Neural crest cell (in vitro differentiated cells): ENCODE measurements at regions not wholly inside any gene's neighbourhood (a gene's known extent, or its start where the extent isn't known, plus 50 kb on each side); places are given as distances from the start of the nearest gene placed in this dataset.

Experiments
- DNase-seq: peaks from one replicate; pipeline ENCODE4 v3.0.0; 2021; ENCODE audit warnings: low read depth, mixed read lengths, low spot score
- H3K27ac Mint-ChIP-seq: one replicate; pipeline ENCODE4 v1.8.0; 2021; ENCODE audit warnings: mild to moderate bottlenecking, mixed read lengths; ENCODE audit not compliant: unreplicated experiment
- H3K27me3 Mint-ChIP-seq: 2 replicates; pipeline ENCODE4 v1.8.0; 2021; ENCODE audit warnings: low read depth, mild to moderate bottlenecking, mixed read lengths
- H3K36me3 Mint-ChIP-seq: 2 replicates; pipeline ENCODE4 v1.8.0; 2021; ENCODE audit warnings: low read depth, mild to moderate bottlenecking, mixed read lengths
- H3K4me1 Mint-ChIP-seq: 2 replicates; pipeline ENCODE4 v1.8.0; 2021; ENCODE audit warnings: mixed read lengths
- H3K4me3 Mint-ChIP-seq: one replicate; pipeline ENCODE4 v1.8.0; 2021; ENCODE audit warnings: mild to moderate bottlenecking, mixed read lengths
- H3K9me3 Mint-ChIP-seq: 2 replicates; pipeline ENCODE4 v1.8.0; 2021; ENCODE audit warnings: mixed read lengths
- TF ChIP-seq, protein P1 (sequence below): fragments of 200-600 bp; sonication (generic); conservative IDR thresholded peaks from 2 replicates; pipeline ENCODE4 v1.5.0; 2021; ENCODE audit warnings: antibody characterized with exemption, mild to moderate bottlenecking

DNA sequence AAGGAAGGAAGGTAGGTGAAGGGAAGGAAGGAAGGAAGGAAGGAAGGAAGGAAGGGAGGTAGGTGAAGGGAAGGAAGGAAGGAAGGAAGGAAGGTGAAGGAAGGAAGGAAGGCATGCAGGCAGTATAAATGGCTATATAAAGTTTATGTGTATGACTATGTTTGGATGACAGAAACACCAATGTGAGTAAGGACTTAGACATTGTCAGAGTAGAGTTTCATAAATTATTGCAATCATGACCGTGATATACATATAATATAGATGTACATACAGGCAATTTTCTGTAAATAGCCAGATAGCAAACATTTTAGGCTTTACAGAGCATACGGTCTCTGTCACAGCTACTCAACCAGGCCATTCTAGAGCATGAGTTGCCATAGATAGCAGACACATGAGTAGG is 133.8 kb upstream of the AKR1E2 start:
- no peak for DNase-seq
- Mint-ChIP-seq H3K27ac (no peak overlapping the region), H3K27me3 (no peaks in the 10 kb centered on the region), H3K9me3 (peaks cover 3% of the 10 kb centered on the region), H3K4me3 (no peak overlapping the region), H3K36me3 (no peaks in the 10 kb centered on the region), H3K4me1 (peaks cover 7% of the 10 kb centered on the region)
- TF ChIP-seq, protein P1, sequence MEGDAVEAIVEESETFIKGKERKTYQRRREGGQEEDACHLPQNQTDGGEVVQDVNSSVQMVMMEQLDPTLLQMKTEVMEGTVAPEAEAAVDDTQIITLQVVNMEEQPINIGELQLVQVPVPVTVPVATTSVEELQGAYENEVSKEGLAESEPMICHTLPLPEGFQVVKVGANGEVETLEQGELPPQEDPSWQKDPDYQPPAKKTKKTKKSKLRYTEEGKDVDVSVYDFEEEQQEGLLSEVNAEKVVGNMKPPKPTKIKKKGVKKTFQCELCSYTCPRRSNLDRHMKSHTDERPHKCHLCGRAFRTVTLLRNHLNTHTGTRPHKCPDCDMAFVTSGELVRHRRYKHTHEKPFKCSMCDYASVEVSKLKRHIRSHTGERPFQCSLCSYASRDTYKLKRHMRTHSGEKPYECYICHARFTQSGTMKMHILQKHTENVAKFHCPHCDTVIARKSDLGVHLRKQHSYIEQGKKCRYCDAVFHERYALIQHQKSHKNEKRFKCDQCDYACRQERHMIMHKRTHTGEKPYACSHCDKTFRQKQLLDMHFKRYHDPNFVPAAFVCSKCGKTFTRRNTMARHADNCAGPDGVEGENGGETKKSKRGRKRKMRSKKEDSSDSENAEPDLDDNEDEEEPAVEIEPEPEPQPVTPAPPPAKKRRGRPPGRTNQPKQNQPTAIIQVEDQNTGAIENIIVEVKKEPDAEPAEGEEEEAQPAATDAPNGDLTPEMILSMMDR = no peak

GRCh38 chr10:4691776-4692175 is 134.2 kb upstream of the AKR1E2 start:
- no peak for DNase-seq
- Mint-ChIP-seq H3K4me1 (peaks cover 7% of the 10 kb centered on the region), H3K36me3 (no peaks in the 10 kb centered on the region), H3K9me3 (peaks cover 3% of the 10 kb centered on the region), H3K4me3 (no peak overlapping the region), H3K27ac (no peak overlapping the region), H3K27me3 (no peaks in the 10 kb centered on the region)
- TF ChIP-seq, protein P1 = no peak

DNA sequence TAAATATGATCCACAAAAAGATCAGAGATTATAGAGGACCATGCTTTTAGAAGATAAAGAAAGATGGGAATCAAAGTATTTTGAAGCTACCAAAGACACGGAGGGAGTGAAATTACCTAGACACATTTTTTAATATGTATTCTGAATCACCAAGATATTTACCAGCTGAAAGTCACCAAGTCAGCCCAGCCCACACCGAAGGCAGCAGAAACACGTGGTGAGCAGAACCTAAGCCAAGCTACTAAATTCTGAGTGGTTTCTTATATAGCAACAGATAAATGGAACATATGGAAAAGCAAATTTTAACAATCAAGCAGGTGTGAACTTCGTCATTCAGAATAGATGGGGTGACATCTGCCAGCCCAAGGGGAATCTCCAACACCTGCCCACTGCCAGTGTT is 134.7 kb upstream of the AKR1E2 start:
- Mint-ChIP-seq H3K9me3 (peaks cover 3% of the 10 kb centered on the region), H3K4me1 (peaks cover 7% of the 10 kb centered on the region), H3K27ac (no peak overlapping the region), H3K36me3 (no peaks in the 10 kb centered on the region), H3K27me3 (no peaks in the 10 kb centered on the region), H3K4me3 (no peak overlapping the region)
- no peak for DNase-seq
- TF ChIP-seq, protein P1 = no peak

- Mint-ChIP-seq H3K4me1 (peaks cover 12% of the 10 kb centered on the region), H3K9me3 (peaks cover 3% of the 10 kb centered on the region), H3K27ac (no peak overlapping the region), H3K36me3 (no peaks in the 10 kb centered on the region), H3K4me3 (no peak overlapping the region), H3K27me3 (no peaks in the 10 kb centered on the region)
- DNase-seq = no peak
- TF ChIP-seq, protein P1 = no peak
Measured at GRCh38 chr10:4688601-4689000, 137.4 kb upstream of the AKR1E2 start.

GRCh38 chr10:4688168-4688567 is 137.8 kb upstream of the AKR1E2 start:
- DNase-seq = no peak
- Mint-ChIP-seq H3K27me3 (no peaks in the 10 kb centered on the region), H3K27ac (no peak overlapping the region), H3K36me3 (no peaks in the 10 kb centered on the region), H3K9me3 (peaks cover 3% of the 10 kb centered on the region), H3K4me3 (no peak overlapping the region), H3K4me1 (peaks cover 12% of the 10 kb centered on the region)
- TF ChIP-seq, protein P1 = no peak

- Mint-ChIP-seq H3K36me3 (no peaks in the 10 kb centered on the region), H3K27ac (no peak overlapping the region), H3K9me3 (peaks cover 3% of the 10 kb centered on the region), H3K27me3 (no peaks in the 10 kb centered on the region), H3K4me1 (peaks cover 12% of the 10 kb centered on the region), H3K4me3 (no peak overlapping the region)
- no peak for DNase-seq
- TF ChIP-seq, protein P1 = no peak
Measured at GRCh38 chr10:4687397-4687796, 138.6 kb upstream of the AKR1E2 start.
